Right atrium auricular region (tissue), 2 donors: ENCODE measurements at regions not wholly inside any gene's neighbourhood (a gene's known extent, or its start where the extent isn't known, plus 50 kb on each side); places are given as distances from the start of the nearest gene placed in this dataset.

Source experiments
- DNase-seq: peaks from one replicate; pipeline ENCODE4 v3.0.0-alpha.2; 2019; ENCODE audit warnings: low spot score
- H3K27ac ChIP-seq, 2 donors: fragments of 200-600 bp; sonication (generic); 1 replicate in 1 of 2; 2 replicates in 1 of 2; pipeline ENCODE4 v1.5.1; 2016 to 2019
- H3K27me3 ChIP-seq, 2 donors: fragments of 200-600 bp; sonication (generic); one replicate each; pipeline versions ENCODE4 v1.5.1 to v1.6.0; 2017 to 2019
- H3K36me3 ChIP-seq: fragments of 200-600 bp; sonication (generic); one replicate; pipeline ENCODE4 v1.5.1; 2016
- H3K4me1 ChIP-seq, 2 donors: fragments of 200-600 bp; sonication (generic); one replicate each; pipeline versions ENCODE4 v1.5.1 to v1.6.0; 2017 to 2019
- H3K4me3 ChIP-seq, 2 donors: fragments of 200-600 bp; sonication (generic); 1 replicate in 1 of 2; 2 replicates in 1 of 2; pipeline ENCODE4 v1.5.1; 2017 to 2019; ENCODE audit warnings: mild to moderate bottlenecking in 1 of 2, moderate library complexity in 1 of 2
- H3K9me3 ChIP-seq, 2 donors: fragments of 200-600 bp; sonication (generic); one replicate each; pipeline ENCODE4 v1.5.1; 2019
- CTCF ChIP-seq, 2 donors: fragments of 200-600 bp; sonication (generic); IDR thresholded peaks; one replicate each; pipeline ENCODE4 v1.5.1; 2019; ENCODE audit warnings: antibody characterized with exemption in 2 of 2

- peaks cover 0 to 33% of the 10 kb centered on the region in 2 donors for H3K4me1 ChIP-seq
- H3K9me3 ChIP-seq = no peaks in the 10 kb centered on the region
- TF ChIP-seq CTCF (IDR thresholded peaks at IDR 0.05) = no peak
- no peak for DNase-seq
- no peaks in the 10 kb centered on the region for H3K36me3 ChIP-seq
- H3K27ac ChIP-seq = no peak overlapping the region
- H3K4me3 ChIP-seq = no peak overlapping the region
- no peaks in the 10 kb centered on the region for H3K27me3 ChIP-seq
These were observed 60.7 kb upstream of the HDAC4 start for GRCh38 chr2:239461291-239462190.

- Histone ChIP-seq H3K27me3 (no peaks in the 10 kb centered on the region), H3K4me1 (peaks cover 0 to 28% of the 10 kb centered on the region in 2 donors), H3K36me3 (no peaks in the 10 kb centered on the region), H3K4me3 (no peak overlapping the region), H3K27ac (no peak overlapping the region), H3K9me3 (no peaks in the 10 kb centered on the region)
- DNase-seq = no peak
- no peak for TF ChIP-seq CTCF (IDR thresholded peaks at IDR 0.05)
These were observed 60.0 kb upstream of the HDAC4 start for GRCh38 chr2:239460780-239461179.

- no peak for TF ChIP-seq CTCF (IDR thresholded peaks at IDR 0.05)
- H3K27me3 ChIP-seq = no peaks in the 10 kb centered on the region
- no peaks in the 10 kb centered on the region for H3K9me3 ChIP-seq
- peak; percentile 11 for DNase-seq
- H3K4me3 ChIP-seq = no peak overlapping the region
- peaks cover 0 to 18% of the 10 kb centered on the region in 2 donors for H3K4me1 ChIP-seq
- no peaks in the 10 kb centered on the region for H3K36me3 ChIP-seq
- no peak overlapping the region for H3K27ac ChIP-seq
These were observed 58.8 kb upstream of the HDAC4 start for GRCh38 chr2:239459606-239460005.

- no peaks in the 10 kb centered on the region for H3K27me3 ChIP-seq
- H3K36me3 ChIP-seq = no peaks in the 10 kb centered on the region
- no peak overlapping the region for H3K4me3 ChIP-seq
- no peak overlapping the region for H3K27ac ChIP-seq
- no peak for TF ChIP-seq CTCF (IDR thresholded peaks at IDR 0.05)
- DNase-seq = peak; percentile 38
- peaks cover 0 to 12% of the 10 kb centered on the region in 2 donors for H3K4me1 ChIP-seq
- no peaks in the 10 kb centered on the region for H3K9me3 ChIP-seq
These were observed 58.2 kb upstream of the HDAC4 start for GRCh38 chr2:239459056-239459455.

- TF ChIP-seq CTCF (IDR thresholded peaks at IDR 0.05) = no peak
- Histone ChIP-seq H3K4me1 (no peaks in the 10 kb centered on the region), H3K9me3 (no peaks in the 10 kb centered on the region), H3K27ac (no peak overlapping the region), H3K36me3 (no peaks in the 10 kb centered on the region), H3K27me3 (no peaks in the 10 kb centered on the region), H3K4me3 (no peak overlapping the region)
- peak; percentile 42 for DNase-seq
These were observed 57.0 kb upstream of the HDAC4 start for GRCh38 chr2:239457586-239458445.
